ENCODE measurements at regions not wholly inside any gene's neighbourhood (a gene's known extent, or its start where the extent isn't known, plus 50 kb on each side); places are given as distances from the start of the nearest gene placed in this dataset.

- TF ChIP-seq ZNF281 (CRISPR knock-in tag; IDR thresholded peaks at IDR 0.05) (no peak), IRF1 (CRISPR knock-in tag; IDR thresholded peaks at IDR 0.05) (no peak), E2F1 (CRISPR knock-in tag; IDR thresholded peaks at IDR 0.05) (no peak), IRF2 (CRISPR knock-in tag; IDR thresholded peaks at IDR 0.05; ENCODE audit: borderline replicate concordance, low read depth) (no peak), MAX (CRISPR knock-in tag; IDR thresholded peaks at IDR 0.05) (no peak), ETV6 (CRISPR knock-in tag; IDR thresholded peaks at IDR 0.05) (no peak), NR3C1 (CRISPR knock-in tag; conservative IDR thresholded peaks at IDR 0.05; ENCODE audit: low read depth) (no peak), PREB (CRISPR knock-in tag; IDR thresholded peaks at IDR 0.05; ENCODE audit: borderline replicate concordance) (no peak), GTF2I (CRISPR knock-in tag; conservative IDR thresholded peaks at IDR 0.05) (no peak), ZNF671 (CRISPR knock-in tag; IDR thresholded peaks at IDR 0.05) (no peak), STAT6 (CRISPR knock-in tag; conservative IDR thresholded peaks at IDR 0.05; ENCODE audit: low read depth) (no peak), RELA (CRISPR knock-in tag; IDR thresholded peaks at IDR 0.05; ENCODE audit: borderline replicate concordance) (no peak), ZNF532 (CRISPR knock-in tag; IDR thresholded peaks at IDR 0.05; ENCODE audit: borderline replicate concordance) (no peak)
- no peak overlapping the region for H3K4me3 Mint-ChIP-seq
- CTCF ChIA-PET, result no interaction called here
- peaks cover 3% of the 10 kb centered on the region; the same call in 1 of the 2 replicates for H3K36me3 Mint-ChIP-seq
- no peak for DNase-seq (ENCODE audit: low spot score)
- H3K4me1 Mint-ChIP-seq, result peaks cover 17% of the 10 kb centered on the region
- no peaks in the 10 kb centered on the region for H3K9me3 Mint-ChIP-seq
- no peak for ATAC-seq
- H3K27ac Mint-ChIP-seq, result no peak overlapping the region
- POLR2A ChIA-PET, result no interaction called here
- no peaks in the 10 kb centered on the region for H3K27me3 Mint-ChIP-seq (ENCODE audit: low read depth)
These were observed 189.5 kb downstream of the SIPA1L2 start for GRCh38 chr1:232440325-232441035.
